WERI-Rb-1 (cell line): ENCODE measurements at regions not wholly inside any gene's neighbourhood (a gene's known extent, or its start where the extent isn't known, plus 50 kb on each side); places are given as distances from the start of the nearest gene placed in this dataset.
A peak's percentile ranks its signal among the peaks of the same experiment; 100 is the strongest.

Experiments
- DNase-seq: peaks from one replicate; pipeline ENCODE4 v3.0.0-alpha.2; 2020
- H3K27ac ChIP-seq: fragments of 250-450 bp; sonication (Bioruptor Pico); 2 replicates; pipeline ENCODE4 v1.5.1; 2020; ENCODE audit warnings: mild to moderate bottlenecking, moderate library complexity
- H3K27me3 ChIP-seq: fragments of 250-450 bp; sonication (Bioruptor Pico); 2 replicates; pipeline ENCODE4 v1.5.1; 2021; ENCODE audit warnings: mild to moderate bottlenecking, low read depth, moderate library complexity; ENCODE audit not compliant: insufficient read depth, severe bottlenecking
- H3K36me3 ChIP-seq: fragments of 250-450 bp; sonication (Bioruptor Pico); 2 replicates; pipeline ENCODE4 v1.5.1; 2020; ENCODE audit warnings: mild to moderate bottlenecking, moderate library complexity
- H3K4me3 ChIP-seq: 2 replicates; pipeline ENCODE4 v1.5.1; 2011; ENCODE audit warnings: low read depth, mild to moderate bottlenecking, control low read depth, low read length
- H3K9me3 ChIP-seq: fragments of 250-450 bp; sonication (Bioruptor Pico); 2 replicates; pipeline ENCODE4 v1.5.1; 2021; ENCODE audit warnings: mild to moderate bottlenecking, moderate library complexity; ENCODE audit not compliant: severe bottlenecking
- CTCF ChIP-seq: IDR thresholded peaks from 2 replicates; pipeline ENCODE4 v1.5.1; 2011; ENCODE audit warnings: low read depth, mild to moderate bottlenecking, control low read depth, inconsistent platforms, low read length

- Histone ChIP-seq H3K27ac (no peak overlapping the region), H3K9me3 (no peaks in the 10 kb centered on the region)
- no peak for TF ChIP-seq CTCF
Observed at GRCh38 chr1:177368255-177368654, 197.5 kb downstream of the BRINP2 start.

GRCh38 chr1:177366091-177366490 lies 195.3 kb downstream of the BRINP2 start:
- no peaks in the 10 kb centered on the region for H3K36me3 ChIP-seq
- TF ChIP-seq CTCF, result no peak
- no peak overlapping the region for H3K4me3 ChIP-seq
- H3K27me3 ChIP-seq, result no peaks in the 10 kb centered on the region
- H3K9me3 ChIP-seq, result no peaks in the 10 kb centered on the region
- H3K27ac ChIP-seq, result no peak overlapping the region
- no peak for DNase-seq

More at GRCh38 chr1:177368255-177368654, 197.5 kb downstream of the BRINP2 start:
- Histone ChIP-seq H3K27me3 (no peaks in the 10 kb centered on the region), H3K36me3 (no peaks in the 10 kb centered on the region), H3K4me3 (no peak overlapping the region)
- DNase-seq, result no peak

GRCh38 chr1:177360791-177361190 lies 190.0 kb downstream of the BRINP2 start:
- no peak for TF ChIP-seq CTCF
- no peaks in the 10 kb centered on the region for H3K9me3 ChIP-seq
- no peak overlapping the region for H3K4me3 ChIP-seq
- H3K36me3 ChIP-seq, result no peaks in the 10 kb centered on the region
- H3K27me3 ChIP-seq, result no peaks in the 10 kb centered on the region
- no peak for DNase-seq
- no peak overlapping the region for H3K27ac ChIP-seq

- Histone ChIP-seq H3K27me3 (no peaks in the 10 kb centered on the region), H3K9me3 (no peaks in the 10 kb centered on the region), H3K36me3 (no peaks in the 10 kb centered on the region), H3K27ac (no peak overlapping the region), H3K4me3 (no peak overlapping the region)
- TF ChIP-seq CTCF, result no peak
- no peak for DNase-seq
Observed at GRCh38 chr1:177356674-177357435, 186.1 kb downstream of the BRINP2 start.

- H3K9me3 ChIP-seq, result no peaks in the 10 kb centered on the region
- peak; percentile 64 for TF ChIP-seq CTCF
- H3K27me3 ChIP-seq, result no peaks in the 10 kb centered on the region
- H3K27ac ChIP-seq, result no peak overlapping the region
- no peaks in the 10 kb centered on the region for H3K36me3 ChIP-seq
- peak; percentile 42 for DNase-seq
- H3K4me3 ChIP-seq, result no peak overlapping the region
Observed at GRCh38 chr1:177355575-177355974, 184.8 kb downstream of the BRINP2 start.

GRCh38 chr1:177354247-177354646 lies 183.5 kb downstream of the BRINP2 start:
- no peak for TF ChIP-seq CTCF
- Histone ChIP-seq H3K27me3 (no peaks in the 10 kb centered on the region), H3K36me3 (no peaks in the 10 kb centered on the region), H3K4me3 (no peak overlapping the region), H3K27ac (no peak overlapping the region), H3K9me3 (no peaks in the 10 kb centered on the region)
- DNase-seq, result no peak
